ENCODE measurements at regions not wholly inside any gene's neighbourhood (a gene's known extent, or its start where the extent isn't known, plus 50 kb on each side); places are given as distances from the start of the nearest gene placed in this dataset.

GRCh38 chr2:228545041-228545747 is 363.7 kb upstream of the SPHKAP start:
- no peak overlapping the region for H3K4me3 ChIP-seq (ENCODE audit: control insufficient read depth, low read depth, low read length)
- no peak for TF ChIP-seq CTCF (IDR thresholded peaks at IDR 0.05; ENCODE audit: control insufficient read depth, insufficient read depth, low read depth, low read length, missing control alignments)
- DNase-seq (ENCODE audit: low read depth) = peak; percentile 17

- no peak for TF ChIP-seq CTCF (IDR thresholded peaks at IDR 0.05; ENCODE audit: control insufficient read depth, insufficient read depth, low read depth, low read length, missing control alignments)
- H3K4me3 ChIP-seq (ENCODE audit: control insufficient read depth, low read depth, low read length) = no peak overlapping the region
- DNase-seq (ENCODE audit: low read depth) = no peak
These were observed 361.6 kb upstream of the SPHKAP start for GRCh38 chr2:228543117-228543516.

GRCh38 chr2:228542277-228542676 is 360.8 kb upstream of the SPHKAP start:
- no peak overlapping the region for H3K4me3 ChIP-seq (ENCODE audit: control insufficient read depth, low read depth, low read length)
- no peak for DNase-seq (ENCODE audit: low read depth)
- TF ChIP-seq CTCF (IDR thresholded peaks at IDR 0.05; ENCODE audit: control insufficient read depth, insufficient read depth, low read depth, low read length, missing control alignments) = no peak

DNA sequence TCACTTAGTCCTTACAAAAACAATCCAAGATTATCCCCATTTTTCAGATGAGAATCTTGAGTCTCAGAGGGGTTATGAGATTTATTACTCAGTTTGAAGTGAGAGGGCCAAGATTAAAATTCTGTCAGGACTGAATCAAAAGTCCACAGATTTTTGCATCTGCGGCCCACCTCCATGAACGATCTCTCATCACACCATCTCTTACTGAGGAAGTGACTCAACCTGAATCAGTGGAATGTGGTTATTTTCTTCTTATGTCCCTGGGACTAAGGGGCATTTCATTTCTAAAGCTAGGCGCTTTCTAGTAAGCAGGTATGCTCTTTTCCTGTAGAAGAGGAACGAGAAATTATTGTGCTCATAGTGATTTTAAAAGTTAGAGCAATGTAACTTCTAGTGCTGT is 360.3 kb upstream of the SPHKAP start:
- no peak overlapping the region for H3K4me3 ChIP-seq (ENCODE audit: control insufficient read depth, low read depth, low read length)
- no peak for TF ChIP-seq CTCF (IDR thresholded peaks at IDR 0.05; ENCODE audit: control insufficient read depth, insufficient read depth, low read depth, low read length, missing control alignments)
- DNase-seq (ENCODE audit: low read depth) = no peak

DNA sequence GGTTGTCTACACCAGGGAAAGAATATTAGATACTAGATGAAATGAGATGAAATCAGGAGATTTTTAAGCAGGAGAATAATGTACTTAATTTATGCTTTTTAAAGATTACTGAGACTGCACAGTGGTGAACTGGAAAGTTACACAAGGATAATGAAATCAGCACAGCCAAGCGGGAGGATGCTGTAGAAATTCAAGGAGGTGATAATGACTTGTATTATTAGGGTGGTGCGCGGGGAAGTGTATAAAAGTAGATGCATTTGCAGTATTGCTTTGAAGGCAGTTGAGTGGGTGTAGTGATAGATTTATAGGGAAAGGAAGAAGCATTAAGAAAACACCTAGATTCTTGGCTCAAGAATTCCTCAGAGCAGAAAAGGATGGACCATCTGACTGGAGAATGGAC is 359.5 kb upstream of the SPHKAP start:
- no peak for DNase-seq (ENCODE audit: low read depth)
- no peak overlapping the region for H3K4me3 ChIP-seq (ENCODE audit: control insufficient read depth, low read depth, low read length)
- no peak for TF ChIP-seq CTCF (IDR thresholded peaks at IDR 0.05; ENCODE audit: control insufficient read depth, insufficient read depth, low read depth, low read length, missing control alignments)

DNA sequence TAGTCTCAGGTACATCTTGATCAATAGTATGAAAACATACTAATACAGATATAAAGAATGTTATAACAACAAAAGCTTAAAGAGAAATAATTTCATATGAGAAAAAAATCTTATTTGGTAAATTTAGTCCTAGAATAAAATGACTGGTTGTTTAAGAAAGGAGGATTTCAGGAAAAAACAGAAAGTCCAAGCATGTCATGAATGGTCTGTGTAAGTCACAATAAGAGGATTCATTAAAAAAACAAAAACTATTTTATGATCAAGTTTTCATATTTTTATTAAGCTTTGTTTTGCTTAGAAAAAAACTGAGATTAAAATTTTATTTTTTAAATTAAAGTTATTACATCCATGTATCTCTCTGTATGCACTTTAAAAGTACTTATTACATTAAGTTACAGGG is 353.9 kb upstream of the SPHKAP start:
- H3K4me3 ChIP-seq (ENCODE audit: control insufficient read depth, low read depth, low read length) = no peak overlapping the region
- no peak for TF ChIP-seq CTCF (IDR thresholded peaks at IDR 0.05; ENCODE audit: control insufficient read depth, insufficient read depth, low read depth, low read length, missing control alignments)
- DNase-seq (ENCODE audit: low read depth) = no peak

Measured in AG09309 (cell line).